Neural progenitor cell (in vitro differentiated cells): ENCODE measurements at regions not wholly inside any gene's neighbourhood (a gene's known extent, or its start where the extent isn't known, plus 50 kb on each side); places are given as distances from the start of the nearest gene placed in this dataset.
A peak's percentile ranks its signal among the peaks of the same experiment; 100 is the strongest.

Source experiments
- DNase-seq: peaks from one replicate; pipeline ENCODE4 v3.0.0-alpha.2; 2016; ENCODE audit warnings: low spot score
- H2AFZ ChIP-seq: fragments of 200-600 bp; sonication (generic); replicated peaks from 2 replicates; pipeline ENCODE4 v1.6.1; 2016; ENCODE audit warnings: antibody characterized with exemption
- H3F3A ChIP-seq: fragments of 200-600 bp; sonication (generic); 2 replicates; pipeline ENCODE4 v1.6.1; 2016; ENCODE audit warnings: antibody characterized with exemption, low read depth
- H3K27ac ChIP-seq: fragments of 200-600 bp; sonication (generic); 2 replicates; pipeline ENCODE4 v1.5.1; 2016; ENCODE audit warnings: mild to moderate bottlenecking
- H3K27me3 ChIP-seq: fragments of 200-600 bp; sonication (generic); 2 replicates; pipeline ENCODE4 v1.6.1; 2016; ENCODE audit warnings: mild to moderate bottlenecking, moderate library complexity
- H3K36me3 ChIP-seq: fragments of 200-600 bp; sonication (generic); 2 replicates; pipeline ENCODE4 v1.5.1; 2016
- H3K4me1 ChIP-seq: fragments of 200-600 bp; sonication (generic); 2 replicates; pipeline ENCODE4 v1.6.1; 2016; ENCODE audit warnings: mixed run types
- H3K4me2 ChIP-seq: fragments of 200-600 bp; sonication (generic); 2 replicates; pipeline ENCODE4 v1.6.1; 2016
- H3K4me3 ChIP-seq: fragments of 200-600 bp; sonication (generic); 2 replicates; pipeline ENCODE4 v1.5.1; 2016
- H3K79me2 ChIP-seq: fragments of 200-600 bp; sonication (generic); 2 replicates; pipeline ENCODE4 v1.6.1; 2016; ENCODE audit warnings: low read depth
- H3K9ac ChIP-seq: fragments of 200-600 bp; sonication (generic); 2 replicates; pipeline ENCODE4 v1.6.1; 2016
- H3K9me3 ChIP-seq: fragments of 200-600 bp; sonication (generic); 2 replicates; pipeline ENCODE4 v1.5.1; 2016; ENCODE audit warnings: low read depth
- H4K20me1 ChIP-seq: fragments of 200-600 bp; sonication (generic); 2 replicates; pipeline ENCODE4 v1.6.1; 2016; ENCODE audit warnings: low read depth
- H3K27ac Mint-ChIP-seq: 3 replicates; pipeline ENCODE4 v1.8.0; 2021; ENCODE audit warnings: mixed read lengths
- H3K27me3 Mint-ChIP-seq: 2 replicates; pipeline ENCODE4 v1.8.0; 2022; ENCODE audit warnings: low read depth, mild to moderate bottlenecking, inconsistent platforms, moderate library complexity, mixed read lengths; ENCODE audit not compliant: insufficient read depth
- H3K36me3 Mint-ChIP-seq: 3 replicates; pipeline ENCODE4 v1.8.0; 2021; ENCODE audit warnings: mixed read lengths
- H3K4me1 Mint-ChIP-seq: 3 replicates; pipeline ENCODE4 v1.8.0; 2021; ENCODE audit warnings: mixed read lengths
- H3K4me3 Mint-ChIP-seq: 3 replicates; pipeline ENCODE4 v1.8.0; 2021; ENCODE audit warnings: mild to moderate bottlenecking, moderate library complexity, mixed read lengths
- H3K9me3 Mint-ChIP-seq: 3 replicates; pipeline ENCODE4 v1.8.0; 2020; ENCODE audit warnings: mixed read lengths
- EZH2 ChIP-seq: fragments of 200-600 bp; sonication (generic); IDR thresholded peaks from 2 replicates; pipeline ENCODE4 v1.6.1; 2017; ENCODE audit warnings: antibody characterized with exemption, mild to moderate bottlenecking, moderate library complexity
- EZH2phosphoT487 ChIP-seq: fragments of 200-600 bp; sonication (generic); IDR thresholded peaks from 2 replicates; pipeline ENCODE4 v1.6.1; 2017; ENCODE audit warnings: antibody characterized with exemption
- TF ChIP-seq, protein P1 (sequence below): fragments of 200-600 bp; sonication (generic); IDR thresholded peaks from 2 replicates; pipeline ENCODE4 v1.5.1; 2017; ENCODE audit warnings: antibody characterized with exemption, mild to moderate bottlenecking

DNA sequence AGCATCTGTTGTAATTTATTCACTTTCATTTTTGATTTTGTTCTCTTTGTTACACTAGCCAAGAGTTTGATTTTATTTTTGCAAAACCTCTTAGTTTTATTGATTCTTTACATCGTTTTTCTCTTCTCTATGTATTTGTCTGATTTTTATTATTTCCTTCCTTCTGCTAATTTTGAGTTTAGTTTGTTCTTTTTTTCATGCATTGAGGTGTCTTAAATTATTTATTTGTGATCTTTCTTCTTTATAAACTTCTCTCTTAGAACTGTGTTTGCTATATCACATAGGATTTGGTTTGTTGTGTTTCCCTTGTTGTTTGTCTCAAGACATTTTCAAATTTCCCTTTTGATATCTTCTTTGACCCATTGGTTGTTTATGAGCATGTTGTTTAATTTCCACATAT lies 51.7 kb upstream of the NFKBIA start:
- Histone ChIP-seq H3K79me2 (no peaks in the 10 kb centered on the region), H3K9ac (no peak overlapping the region), H3K4me3 (no peak overlapping the region), H3F3A (no peaks in the 10 kb centered on the region), H2AFZ (no peak overlapping the region), H3K9me3 (peaks cover 6% of the 10 kb centered on the region), H3K4me2 (no peak overlapping the region), H4K20me1 (no peaks in the 10 kb centered on the region), H3K4me1 (no peaks in the 10 kb centered on the region), H3K27me3 (no peaks in the 10 kb centered on the region), H3K27ac (no peak overlapping the region), H3K36me3 (no peaks in the 10 kb centered on the region)
- no peaks in the 10 kb centered on the region for H3K4me1 Mint-ChIP-seq
- H3K4me3 Mint-ChIP-seq, result no peak overlapping the region
- peaks cover 2% of the 10 kb centered on the region for H3K36me3 Mint-ChIP-seq
- no peak for TF ChIP-seq EZH2
- no peak overlapping the region for H3K27ac Mint-ChIP-seq
- H3K27me3 Mint-ChIP-seq, result peaks cover 5% of the 10 kb centered on the region
- H3K9me3 Mint-ChIP-seq, result peaks cover 9% of the 10 kb centered on the region
- no peak for DNase-seq

DNA sequence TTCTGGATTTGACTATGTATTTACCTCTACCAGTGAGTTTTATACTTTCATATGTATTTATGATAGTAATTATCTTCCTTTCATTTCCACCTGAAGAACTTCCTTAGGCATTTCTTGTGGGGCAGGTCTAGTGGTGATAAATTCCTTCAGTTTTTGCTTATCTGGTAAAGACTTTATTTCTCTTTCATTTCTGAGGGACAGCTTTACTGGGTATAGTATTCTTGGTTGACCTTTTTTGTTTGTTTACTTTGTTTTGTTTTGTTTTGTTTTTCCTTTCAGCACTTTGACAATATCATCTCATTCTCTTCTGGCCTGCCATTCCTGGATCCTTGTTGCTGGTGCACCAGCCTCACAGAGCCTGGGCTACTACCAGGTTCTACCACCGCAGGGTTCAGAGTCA lies 53.9 kb upstream of the NFKBIA start:
- H3K27me3 ChIP-seq, result no peaks in the 10 kb centered on the region
- H3K4me3 ChIP-seq, result no peak overlapping the region
- H3K79me2 ChIP-seq, result no peaks in the 10 kb centered on the region
- H2AFZ ChIP-seq, result no peak overlapping the region
- Mint-ChIP-seq H3K36me3 (peaks cover 2% of the 10 kb centered on the region), H3K27me3 (peaks cover 7% of the 10 kb centered on the region), H3K9me3 (peaks cover 9% of the 10 kb centered on the region), H3K27ac (no peak overlapping the region), H3K4me1 (no peaks in the 10 kb centered on the region), H3K4me3 (no peak overlapping the region)
- no peak for TF ChIP-seq EZH2
- no peak for TF ChIP-seq EZH2phosphoT487
- TF ChIP-seq, protein P1, sequence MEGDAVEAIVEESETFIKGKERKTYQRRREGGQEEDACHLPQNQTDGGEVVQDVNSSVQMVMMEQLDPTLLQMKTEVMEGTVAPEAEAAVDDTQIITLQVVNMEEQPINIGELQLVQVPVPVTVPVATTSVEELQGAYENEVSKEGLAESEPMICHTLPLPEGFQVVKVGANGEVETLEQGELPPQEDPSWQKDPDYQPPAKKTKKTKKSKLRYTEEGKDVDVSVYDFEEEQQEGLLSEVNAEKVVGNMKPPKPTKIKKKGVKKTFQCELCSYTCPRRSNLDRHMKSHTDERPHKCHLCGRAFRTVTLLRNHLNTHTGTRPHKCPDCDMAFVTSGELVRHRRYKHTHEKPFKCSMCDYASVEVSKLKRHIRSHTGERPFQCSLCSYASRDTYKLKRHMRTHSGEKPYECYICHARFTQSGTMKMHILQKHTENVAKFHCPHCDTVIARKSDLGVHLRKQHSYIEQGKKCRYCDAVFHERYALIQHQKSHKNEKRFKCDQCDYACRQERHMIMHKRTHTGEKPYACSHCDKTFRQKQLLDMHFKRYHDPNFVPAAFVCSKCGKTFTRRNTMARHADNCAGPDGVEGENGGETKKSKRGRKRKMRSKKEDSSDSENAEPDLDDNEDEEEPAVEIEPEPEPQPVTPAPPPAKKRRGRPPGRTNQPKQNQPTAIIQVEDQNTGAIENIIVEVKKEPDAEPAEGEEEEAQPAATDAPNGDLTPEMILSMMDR, result no peak
- peaks cover 6% of the 10 kb centered on the region for H3K9me3 ChIP-seq
- H3K36me3 ChIP-seq, result no peaks in the 10 kb centered on the region
- no peak overlapping the region for H3K27ac ChIP-seq
- H3F3A ChIP-seq, result no peaks in the 10 kb centered on the region
- H3K4me2 ChIP-seq, result no peak overlapping the region
- no peaks in the 10 kb centered on the region for H3K4me1 ChIP-seq
- H3K9ac ChIP-seq, result no peak overlapping the region
- no peak for DNase-seq
- H4K20me1 ChIP-seq, result no peaks in the 10 kb centered on the region

DNA sequence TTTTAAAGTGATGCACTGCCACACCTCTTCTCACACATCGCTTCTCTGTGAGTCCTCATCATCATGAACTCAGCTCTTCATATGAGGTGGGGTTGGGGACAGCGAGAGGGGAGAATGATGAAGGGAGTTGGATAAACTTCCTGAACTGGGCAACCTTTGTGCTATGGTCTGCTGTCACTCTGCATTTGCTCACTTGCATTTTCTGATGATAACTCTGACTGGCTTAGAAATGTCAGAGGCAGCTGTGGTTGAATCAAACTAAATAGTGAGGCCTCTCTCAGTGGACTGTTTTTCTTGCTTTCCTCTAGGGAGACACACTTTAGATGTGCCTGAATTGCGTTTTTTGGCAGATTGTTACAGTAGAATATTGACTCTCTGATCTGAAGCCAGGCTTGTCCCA lies 55.2 kb upstream of the NFKBIA start:
- Histone ChIP-seq H3K36me3 (no peaks in the 10 kb centered on the region), H4K20me1 (no peaks in the 10 kb centered on the region), H3K27ac (no peak overlapping the region), H3K79me2 (no peaks in the 10 kb centered on the region), H3K4me1 (no peaks in the 10 kb centered on the region), H3K27me3 (no peaks in the 10 kb centered on the region), H3K4me3 (no peak overlapping the region), H3K9me3 (peaks cover 6% of the 10 kb centered on the region), H2AFZ (no peak overlapping the region), H3K4me2 (no peak overlapping the region), H3K9ac (no peak overlapping the region), H3F3A (no peaks in the 10 kb centered on the region)
- Mint-ChIP-seq H3K4me1 (no peaks in the 10 kb centered on the region), H3K4me3 (no peak overlapping the region), H3K27me3 (peaks cover 7% of the 10 kb centered on the region), H3K36me3 (peaks cover 2% of the 10 kb centered on the region), H3K9me3 (peaks cover 9% of the 10 kb centered on the region), H3K27ac (no peak overlapping the region)
- DNase-seq, result no peak
- no peak for TF ChIP-seq EZH2
- TF ChIP-seq, protein P1, result no peak
- TF ChIP-seq EZH2phosphoT487, result no peak

DNA sequence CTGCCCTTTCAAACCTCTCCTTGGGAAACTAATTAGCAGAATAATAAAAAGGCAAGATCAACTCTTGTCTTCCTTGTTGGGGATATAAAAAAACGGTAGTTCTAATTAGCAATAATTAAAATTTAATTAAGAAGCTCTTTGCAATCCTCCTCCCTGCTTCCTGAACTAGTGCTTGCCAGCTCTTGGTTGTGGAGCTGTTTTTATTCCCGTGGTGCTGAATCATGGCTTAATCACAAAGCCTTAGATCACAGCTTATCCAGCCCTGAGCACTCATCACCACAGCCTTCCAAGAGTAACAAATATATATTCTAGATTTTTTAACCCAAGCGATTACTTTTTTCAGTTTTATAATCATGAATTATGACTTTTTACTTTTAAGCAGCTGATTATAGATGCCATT lies 63.2 kb upstream of the INSM2 start:
- Histone ChIP-seq H2AFZ (no peak overlapping the region), H3K9me3 (no peaks in the 10 kb centered on the region), H3K27me3 (peaks cover 9% of the 10 kb centered on the region), H3K79me2 (no peaks in the 10 kb centered on the region), H3K9ac (no peak overlapping the region), H3K4me3 (no peak overlapping the region), H3K4me2 (no peak overlapping the region), H3K27ac (no peak overlapping the region), H3F3A (no peaks in the 10 kb centered on the region), H3K4me1 (peaks cover 3% of the 10 kb centered on the region), H3K36me3 (no peaks in the 10 kb centered on the region), H4K20me1 (no peaks in the 10 kb centered on the region)
- Mint-ChIP-seq H3K4me3 (no peak overlapping the region), H3K4me1 (no peaks in the 10 kb centered on the region), H3K9me3 (no peaks in the 10 kb centered on the region), H3K36me3 (no peaks in the 10 kb centered on the region), H3K27me3 (peaks cover 5% of the 10 kb centered on the region), H3K27ac (no peak overlapping the region)
- DNase-seq, result peak; percentile 49
- no peak for TF ChIP-seq EZH2phosphoT487
- TF ChIP-seq, protein P1, result no peak
- no peak for TF ChIP-seq EZH2
